Colonic mucosa (tissue), 4 donors: ENCODE measurements at regions not wholly inside any gene's neighbourhood (a gene's known extent, or its start where the extent isn't known, plus 50 kb on each side); places are given as distances from the start of the nearest gene placed in this dataset.

Experiments
- DNase-seq: peaks from one replicate; pipeline ENCODE4 v3.0.0-alpha.2; 2020
- H3K27ac ChIP-seq: fragments of 200-600 bp; one replicate; pipeline ENCODE4 v1.8.0; 2021
- H3K27me3 ChIP-seq: fragments of 200-600 bp; one replicate; pipeline ENCODE4 v1.8.0; 2021
- H3K36me3 ChIP-seq: fragments of 200-600 bp; one replicate; pipeline ENCODE4 v1.8.0; 2021
- H3K4me1 ChIP-seq: fragments of 200-600 bp; one replicate; pipeline ENCODE4 v1.8.0; 2021; ENCODE audit warnings: mild to moderate bottlenecking
- H3K4me3 ChIP-seq: fragments of 200-600 bp; one replicate; pipeline ENCODE4 v1.8.0; 2021
- H3K9ac ChIP-seq, 2 donors: one replicate each; pipeline ENCODE4 v1.7.0; 2013; ENCODE audit warnings: control low read depth in 2 of 2, low read depth in 2 of 2, low read length in 2 of 2
- H3K9me3 ChIP-seq: fragments of 200-600 bp; one replicate; pipeline ENCODE4 v1.8.0; 2021
- CTCF ChIP-seq: fragments of 200-600 bp; IDR thresholded peaks from one replicate; pipeline ENCODE4 v1.8.0; 2022; ENCODE audit warnings: antibody characterized with exemption, mild to moderate bottlenecking
- intact Hi-C: fragments of 100-400 bp; cut with DNase I; formaldehyde crosslinking; loops from one replicate; pipeline ENCODE4 v1.14.1; 2022
- donor health status: healthy.
- donor health status: DM: no; HTN: no; CAD: no.
- donor health status: DM: no; HTN: no; CAD: no.

- DNase-seq: no peak
- Histone ChIP-seq H3K27ac (no peak overlapping the region), H3K4me3 (no peak overlapping the region), H3K9me3 (no peaks in the 10 kb centered on the region), H3K36me3 (no peaks in the 10 kb centered on the region), H3K9ac (no peak overlapping the region), H3K4me1 (no peaks in the 10 kb centered on the region), H3K27me3 (no peaks in the 10 kb centered on the region)
- no peak for TF ChIP-seq CTCF
- intact Hi-C loops: no loop called here
Measured at GRCh38 chr10:83965473-83965872, 173.8 kb upstream of the GHITM start.

- no peaks in the 10 kb centered on the region for H3K4me1 ChIP-seq
- no peaks in the 10 kb centered on the region for H3K27me3 ChIP-seq
- intact Hi-C loops: no loop called here
- no peak overlapping the region for H3K9ac ChIP-seq
- DNase-seq: no peak
- TF ChIP-seq CTCF: no peak
- H3K27ac ChIP-seq: no peak overlapping the region
- H3K9me3 ChIP-seq: no peaks in the 10 kb centered on the region
- no peak overlapping the region for H3K4me3 ChIP-seq
- H3K36me3 ChIP-seq: no peaks in the 10 kb centered on the region
Measured at GRCh38 chr10:83968052-83968451, 171.3 kb upstream of the GHITM start.

GRCh38 chr10:83978681-83979383 is 160.5 kb upstream of the GHITM start:
- Histone ChIP-seq H3K27me3 (no peaks in the 10 kb centered on the region), H3K4me1 (no peaks in the 10 kb centered on the region), H3K9ac (no peak overlapping the region), H3K9me3 (no peaks in the 10 kb centered on the region), H3K36me3 (no peaks in the 10 kb centered on the region), H3K27ac (no peak overlapping the region), H3K4me3 (no peak overlapping the region)
- no peak for TF ChIP-seq CTCF
- intact Hi-C loops: no loop called here
- no peak for DNase-seq

- DNase-seq: no peak
- H3K9me3 ChIP-seq: no peaks in the 10 kb centered on the region
- H3K4me1 ChIP-seq: no peaks in the 10 kb centered on the region
- intact Hi-C loops: no loop called here
- no peaks in the 10 kb centered on the region for H3K27me3 ChIP-seq
- no peak for TF ChIP-seq CTCF
- H3K9ac ChIP-seq: no peak overlapping the region
- H3K27ac ChIP-seq: no peak overlapping the region
- no peak overlapping the region for H3K4me3 ChIP-seq
- H3K36me3 ChIP-seq: no peaks in the 10 kb centered on the region
Measured at GRCh38 chr10:83982812-83983211, 156.5 kb upstream of the GHITM start.

GRCh38 chr10:83983578-83984255 is 155.6 kb upstream of the GHITM start:
- DNase-seq: no peak
- no peak for TF ChIP-seq CTCF
- H3K4me1 ChIP-seq: no peaks in the 10 kb centered on the region
- H3K36me3 ChIP-seq: no peaks in the 10 kb centered on the region
- no peak overlapping the region for H3K9ac ChIP-seq
- H3K27ac ChIP-seq: no peak overlapping the region
- H3K4me3 ChIP-seq: no peak overlapping the region
- intact Hi-C loops: no loop called here
- H3K9me3 ChIP-seq: no peaks in the 10 kb centered on the region
- H3K27me3 ChIP-seq: no peaks in the 10 kb centered on the region
